Sigmoid colon (tissue), 6 donors: ENCODE measurements at regions not wholly inside any gene's neighbourhood (a gene's known extent, or its start where the extent isn't known, plus 50 kb on each side); places are given as distances from the start of the nearest gene placed in this dataset.

Experiments used
- DNase-seq: peaks from one replicate; pipeline ENCODE4 v3.0.0-alpha.2; 2019
- H3K27ac ChIP-seq, 4 donors: fragments of 200-600 bp; sonication (generic); one replicate each; pipeline ENCODE4 v1.5.1; 2016 to 2019; ENCODE audit warnings: mild to moderate bottlenecking in 1 of 4
- H3K27me3 ChIP-seq, 3 donors: fragments of 200-600 bp; sonication (generic); one replicate each; pipeline ENCODE4 v1.5.1; 2019; ENCODE audit warnings: mild to moderate bottlenecking in 1 of 3
- H3K36me3 ChIP-seq, 4 donors: fragments of 200-600 bp; sonication (generic); one replicate each; pipeline ENCODE4 v1.5.1; 2016 to 2019
- H3K4me1 ChIP-seq, 4 donors: fragments of 200-600 bp; sonication (generic); one replicate each; pipeline ENCODE4 v1.5.1; 2017 to 2019
- H3K4me3 ChIP-seq, 4 donors: fragments of 200-600 bp; sonication (generic); one replicate each; pipeline ENCODE4 v1.5.1; 2017 to 2019; ENCODE audit warnings: mild to moderate bottlenecking in 2 of 4, moderate library complexity in 1 of 4
- H3K9me3 ChIP-seq, 4 donors: fragments of 200-600 bp in 3 of 4; sonication (generic) in 3 of 4; one replicate each; pipeline versions ENCODE4 v1.5.1 to v1.6.1; 2013 to 2019
- EP300 ChIP-seq, 4 donors: sonication (generic); formaldehyde crosslinking; IDR thresholded peaks; one replicate each; pipeline ENCODE4 v1.6.1; 2017; ENCODE audit warnings: antibody characterized with exemption in 4 of 4
- POLR2A ChIP-seq, 2 donors: fragments of 450-650 bp; IDR thresholded peaks; one replicate each; pipeline ENCODE4 v1.6.1; 2016; ENCODE audit warnings: antibody characterized with exemption in 2 of 2, mild to moderate bottlenecking in 2 of 2, moderate library complexity in 2 of 2
- POLR2AphosphoS5 ChIP-seq, 4 donors: sonication (generic); formaldehyde crosslinking; IDR thresholded peaks; one replicate each; pipeline ENCODE4 v1.6.1; 2017; ENCODE audit warnings: antibody characterized with exemption in 4 of 4
- WGBS, 2 donors: extraction: QIAGEN DNeasy Blood & Tissue Kit; methylation state at CpG; one replicate each; pipeline ENCODE4 v1.1.7; 2013; 5-methylcytosine and 5-hydroxymethylcytosine counted together
- intact Hi-C: fragments of 100-400 bp; cut with DNase I; formaldehyde crosslinking; loops from one replicate; pipeline ENCODE4 v1.15.1; 2023
- TF ChIP-seq, protein P1 (sequence below), 4 experiments: fragments of 450-650 bp in 3 of 4; fragments of 200-600 bp in 1 of 4; IDR thresholded peaks; one replicate each; pipeline ENCODE4 v1.5.1; 2016 to 2019; ENCODE audit warnings: antibody characterized with exemption in 4 of 4, mild to moderate bottlenecking in 3 of 4, moderate library complexity in 2 of 4
- donor health status: healthy with polysubstance abuse.
- donor health status: healthy.

- H3K27me3 ChIP-seq = no peaks in the 10 kb centered on the region
- no peak overlapping the region for H3K4me3 ChIP-seq
- 66 to 78% methylated on average over 2 of the region's 2 CpGs for WGBS, 2 donors
- no peak overlapping the region for H3K27ac ChIP-seq
- no peaks in the 10 kb centered on the region for H3K4me1 ChIP-seq
- no peaks in the 10 kb centered on the region for H3K9me3 ChIP-seq
- no peaks in the 10 kb centered on the region for H3K36me3 ChIP-seq
- intact Hi-C loops = no loop called here
- TF ChIP-seq, protein P1, sequence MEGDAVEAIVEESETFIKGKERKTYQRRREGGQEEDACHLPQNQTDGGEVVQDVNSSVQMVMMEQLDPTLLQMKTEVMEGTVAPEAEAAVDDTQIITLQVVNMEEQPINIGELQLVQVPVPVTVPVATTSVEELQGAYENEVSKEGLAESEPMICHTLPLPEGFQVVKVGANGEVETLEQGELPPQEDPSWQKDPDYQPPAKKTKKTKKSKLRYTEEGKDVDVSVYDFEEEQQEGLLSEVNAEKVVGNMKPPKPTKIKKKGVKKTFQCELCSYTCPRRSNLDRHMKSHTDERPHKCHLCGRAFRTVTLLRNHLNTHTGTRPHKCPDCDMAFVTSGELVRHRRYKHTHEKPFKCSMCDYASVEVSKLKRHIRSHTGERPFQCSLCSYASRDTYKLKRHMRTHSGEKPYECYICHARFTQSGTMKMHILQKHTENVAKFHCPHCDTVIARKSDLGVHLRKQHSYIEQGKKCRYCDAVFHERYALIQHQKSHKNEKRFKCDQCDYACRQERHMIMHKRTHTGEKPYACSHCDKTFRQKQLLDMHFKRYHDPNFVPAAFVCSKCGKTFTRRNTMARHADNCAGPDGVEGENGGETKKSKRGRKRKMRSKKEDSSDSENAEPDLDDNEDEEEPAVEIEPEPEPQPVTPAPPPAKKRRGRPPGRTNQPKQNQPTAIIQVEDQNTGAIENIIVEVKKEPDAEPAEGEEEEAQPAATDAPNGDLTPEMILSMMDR (IDR thresholded peaks at IDR 0.05) = no peak
- TF ChIP-seq POLR2A (IDR thresholded peaks at IDR 0.05) = no peak
- no peak for TF ChIP-seq EP300 (IDR thresholded peaks at IDR 0.05)
- no peak for TF ChIP-seq POLR2AphosphoS5 (IDR thresholded peaks at IDR 0.05)
- no peak for DNase-seq
Observed at GRCh38 chr7:125099519-125099918, 169.9 kb upstream of the POT1 start.

- WGBS, 2 donors = 94% methylated on average over 1 of the region's 1 CpG
- intact Hi-C loops = no loop called here
- Histone ChIP-seq H3K9me3 (no peaks in the 10 kb centered on the region), H3K36me3 (no peaks in the 10 kb centered on the region), H3K27ac (no peak overlapping the region), H3K4me1 (no peaks in the 10 kb centered on the region), H3K27me3 (no peaks in the 10 kb centered on the region), H3K4me3 (no peak overlapping the region)
- TF ChIP-seq, protein P1 (IDR thresholded peaks at IDR 0.05) = no peak
- TF ChIP-seq POLR2A (IDR thresholded peaks at IDR 0.05) = no peak
- no peak for TF ChIP-seq POLR2AphosphoS5 (IDR thresholded peaks at IDR 0.05)
- TF ChIP-seq EP300 (IDR thresholded peaks at IDR 0.05) = no peak
- no peak for DNase-seq
Observed at GRCh38 chr7:125098377-125098970, 168.8 kb upstream of the POT1 start.

DNA sequence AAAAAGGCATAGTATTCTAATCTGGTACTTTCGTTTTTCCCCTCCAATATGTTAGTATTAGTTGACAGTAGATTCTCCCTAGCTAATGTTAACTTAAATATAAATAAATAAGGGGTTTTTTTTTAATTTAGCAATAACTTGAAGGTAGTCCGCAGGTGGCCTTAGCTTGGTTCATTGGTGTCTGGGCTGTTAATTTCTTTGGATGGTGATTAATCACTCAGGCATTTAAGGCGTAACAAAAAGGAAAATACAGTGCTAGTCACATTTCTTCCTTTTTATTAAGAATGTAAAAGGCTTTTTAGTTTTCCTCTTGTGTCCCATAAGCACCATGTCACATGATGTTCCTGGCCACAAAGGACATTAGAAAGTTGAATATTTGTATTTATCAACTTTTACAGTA lies 161.0 kb upstream of the POT1 start:
- no peaks in the 10 kb centered on the region for H3K36me3 ChIP-seq
- TF ChIP-seq EP300 (IDR thresholded peaks at IDR 0.05) = no peak
- no peak for TF ChIP-seq POLR2AphosphoS5 (IDR thresholded peaks at IDR 0.05)
- TF ChIP-seq POLR2A (IDR thresholded peaks at IDR 0.05) = no peak
- TF ChIP-seq, protein P1 (IDR thresholded peaks at IDR 0.05) = no peak
- no peaks in the 10 kb centered on the region for H3K4me1 ChIP-seq
- no peaks in the 10 kb centered on the region for H3K9me3 ChIP-seq
- no peak for DNase-seq
- 83 to 85% methylated on average over 3 of the region's 3 CpGs for WGBS, 2 donors
- no peaks in the 10 kb centered on the region for H3K27me3 ChIP-seq
- H3K4me3 ChIP-seq = no peak overlapping the region
- no peak overlapping the region for H3K27ac ChIP-seq
- intact Hi-C loops = no loop called here

DNA sequence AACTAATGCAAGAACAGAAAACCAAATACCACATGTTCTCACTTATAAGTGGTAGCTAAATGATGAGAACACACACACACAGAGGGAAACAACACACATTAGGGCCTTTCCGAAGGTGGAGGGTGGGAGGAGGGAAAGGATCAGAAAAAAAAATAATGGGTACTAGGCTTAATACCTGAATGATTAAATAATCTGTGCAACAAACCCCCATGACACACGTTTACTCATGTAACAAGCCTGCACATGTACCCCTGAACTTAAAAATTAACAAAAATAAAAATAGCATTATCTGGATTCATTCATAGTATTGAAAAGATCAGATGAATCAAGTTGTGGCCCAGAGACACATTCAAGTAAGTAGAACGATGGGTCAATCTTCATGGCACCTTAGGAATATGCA lies 159.5 kb upstream of the POT1 start:
- TF ChIP-seq POLR2A (IDR thresholded peaks at IDR 0.05) (no peak), EP300 (IDR thresholded peaks at IDR 0.05) (no peak), POLR2AphosphoS5 (IDR thresholded peaks at IDR 0.05) (no peak)
- TF ChIP-seq, protein P1 (IDR thresholded peaks at IDR 0.05) = no peak
- Histone ChIP-seq H3K36me3 (no peaks in the 10 kb centered on the region), H3K9me3 (no peaks in the 10 kb centered on the region), H3K27ac (no peak overlapping the region), H3K4me3 (no peak overlapping the region), H3K4me1 (no peaks in the 10 kb centered on the region), H3K27me3 (no peaks in the 10 kb centered on the region)
- intact Hi-C loops = no loop called here
- 76 to 84% methylated on average over 3 of the region's 3 CpGs for WGBS, 2 donors
- DNase-seq = no peak

- H3K27me3 ChIP-seq = no peaks in the 10 kb centered on the region
- DNase-seq = no peak
- no peaks in the 10 kb centered on the region for H3K36me3 ChIP-seq
- H3K4me1 ChIP-seq = no peaks in the 10 kb centered on the region
- no peak overlapping the region for H3K4me3 ChIP-seq
- 88% methylated on average over 1 of the region's 1 CpG for WGBS, 2 donors
- no peaks in the 10 kb centered on the region for H3K9me3 ChIP-seq
- TF ChIP-seq EP300 (IDR thresholded peaks at IDR 0.05) (no peak), POLR2AphosphoS5 (IDR thresholded peaks at IDR 0.05) (no peak), POLR2A (IDR thresholded peaks at IDR 0.05) (no peak)
- TF ChIP-seq, protein P1 (IDR thresholded peaks at IDR 0.05) = no peak
- intact Hi-C loops = no loop called here
- H3K27ac ChIP-seq = no peak overlapping the region
Observed at GRCh38 chr7:125088555-125088954, 158.9 kb upstream of the POT1 start.
